SK-N-SH (cell line): ENCODE measurements at regions not wholly inside any gene's neighbourhood (a gene's known extent, or its start where the extent isn't known, plus 50 kb on each side); places are given as distances from the start of the nearest gene placed in this dataset.

Source experiments
- CTCF ChIA-PET: fragments of 300-600, 350-600 bp; formaldehyde crosslinking; extraction: SDS; loops from one replicate; lab custom pipeline; 2021; lab: Yijun Ruan, JAX
- POLR2A ChIA-PET: fragments of 350-600 bp; sonication (Branson Sonifier 250); formaldehyde crosslinking; extraction: SDS; loops from one replicate; lab custom pipeline; 2020; ENCODE audit warnings: antibody characterized with exemption, inconsistent platforms; lab: Yijun Ruan, JAX
- DNase-seq: peaks from one replicate; pipeline ENCODE4 v3.0.0; 2012
- H2AFZ ChIP-seq: fragments of 200-600 bp; sonication (generic); 2 replicates; pipeline ENCODE4 v1.8.1; 2016; ENCODE audit warnings: antibody characterized with exemption, mild to moderate bottlenecking, low read depth
- H3F3A ChIP-seq: fragments of 200-600 bp; sonication (generic); replicated peaks from 2 replicates; pipeline ENCODE3; 2016; ENCODE audit warnings: antibody characterized with exemption, mild to moderate bottlenecking; ENCODE audit not compliant: insufficient read depth
- H3K27ac ChIP-seq, 2 experiments: fragments of 200-500 bp in 1 of 2; fragments of 200-600 bp in 1 of 2; sonication (Bioruptor generic) in 1 of 2; sonication (generic), shearing (Covaris generic) in 1 of 2; 2 replicates each; pipeline versions ENCODE4 v1.5.1 to v1.6.1; 2014 to 2016; ENCODE audit warnings: low read depth in 2 of 2, inconsistent platforms in 1 of 2, low read length in 1 of 2, mild to moderate bottlenecking in 1 of 2, mixed read lengths in 1 of 2
- H3K27me3 ChIP-seq: fragments of 200-600 bp; sonication (generic), shearing (Covaris generic); 2 replicates; pipeline ENCODE4 v1.6.1; 2016; ENCODE audit warnings: mixed run types; ENCODE audit not compliant: insufficient read depth
- H3K36me3 ChIP-seq, 2 experiments: fragments of 200-500 bp in 1 of 2; fragments of 200-600 bp in 1 of 2; sonication (Bioruptor generic) in 1 of 2; sonication (generic) in 1 of 2; replicated peaks in 1 of 2; 2 replicates each; pipeline versions ENCODE3 to v1.5.1; 2014 to 2016; ENCODE audit warnings: low read length in 1 of 2, mild to moderate bottlenecking in 1 of 2; ENCODE audit not compliant: insufficient read depth in 2 of 2, control insufficient read depth in 1 of 2
- H3K4me1 ChIP-seq, 2 experiments: fragments of 200-500 bp in 1 of 2; fragments of 200-600 bp in 1 of 2; sonication (Bioruptor generic) in 1 of 2; sonication (generic), shearing (Covaris generic) in 1 of 2; 2 replicates each; pipeline versions ENCODE4 v1.5.1 to v1.6.1; 2014 to 2016; ENCODE audit warnings: low read depth in 1 of 2, low read length in 1 of 2, mixed run types in 1 of 2; ENCODE audit not compliant: insufficient read depth in 2 of 2, control insufficient read depth in 1 of 2
- H3K4me2 ChIP-seq: fragments of 200-600 bp; sonication (generic), shearing (Covaris generic); 2 replicates; pipeline ENCODE4 v1.6.1; 2017; ENCODE audit warnings: mixed run types
- H3K4me3 ChIP-seq, 2 experiments: fragments of 200-500 bp in 1 of 2; fragments of 200-600 bp in 1 of 2; sonication (Bioruptor generic) in 1 of 2; sonication (generic), shearing (Covaris generic) in 1 of 2; 2 replicates each; pipeline versions ENCODE4 v1.5.1 to v1.8.1; 2014 to 2016; ENCODE audit warnings: low read depth in 2 of 2, inconsistent platforms in 1 of 2, low read length in 1 of 2, mild to moderate bottlenecking in 1 of 2, mixed read lengths in 1 of 2, moderate library complexity in 1 of 2
- H3K79me2 ChIP-seq: fragments of 200-600 bp; sonication (generic); 2 replicates; pipeline ENCODE4 v1.8.1; 2017; ENCODE audit warnings: mild to moderate bottlenecking; ENCODE audit not compliant: insufficient read depth
- H3K9ac ChIP-seq: fragments of 200-600 bp; sonication (generic); 2 replicates; pipeline ENCODE4 v1.6.1; 2017; ENCODE audit warnings: mixed run types
- H3K9me2 ChIP-seq: fragments of 200-600 bp; sonication (generic); 2 replicates; pipeline ENCODE4 v1.6.1; 2017; ENCODE audit warnings: mixed run types
- H3K9me3 ChIP-seq: fragments of 200-600 bp; sonication (generic); 2 replicates; pipeline ENCODE4 v1.6.1; 2017; ENCODE audit warnings: mixed run types, mild to moderate bottlenecking, moderate library complexity
- H4K20me1 ChIP-seq: fragments of 200-600 bp; sonication (generic); 2 replicates; pipeline ENCODE4 v1.6.1; 2017; ENCODE audit warnings: mild to moderate bottlenecking, mixed run types; ENCODE audit not compliant: insufficient read depth
- ELF1 ChIP-seq: IDR thresholded peaks from 2 replicates; pipeline ENCODE4 v1.4.0; 2012
- EZH2phosphoT487 ChIP-seq: fragments of 200-600 bp; sonication (generic); IDR thresholded peaks from 2 replicates; pipeline ENCODE4 v1.6.1; 2017; ENCODE audit warnings: low read depth, mixed run types, mild to moderate bottlenecking, antibody characterized with exemption, moderate library complexity, borderline replicate concordance
- FOSL2 ChIP-seq: IDR thresholded peaks from 2 replicates; pipeline ENCODE4 v1.4.0; 2012; ENCODE audit warnings: low read depth, mild to moderate bottlenecking, moderate library complexity, borderline replicate concordance
- FOXJ3 ChIP-seq: sonication (generic); formaldehyde crosslinking; IDR thresholded peaks from 2 replicates; pipeline ENCODE4 v1.5.1; 2020; ENCODE audit warnings: mild to moderate bottlenecking, missing genetic modification reagents
- GATA2 ChIP-seq: sonication (generic); formaldehyde crosslinking; IDR thresholded peaks from 2 replicates; pipeline ENCODE4 v1.5.0; 2020; ENCODE audit warnings: mild to moderate bottlenecking, missing genetic modification reagents
- MEF2A ChIP-seq: IDR thresholded peaks from 2 replicates; pipeline ENCODE4 v1.4.0; 2012; ENCODE audit warnings: low read depth, borderline replicate concordance
- NFIC ChIP-seq: IDR thresholded peaks from 2 replicates; pipeline ENCODE4 v1.4.0; 2012; ENCODE audit warnings: borderline replicate concordance
- NRF1 ChIP-seq: IDR thresholded peaks from 2 replicates; pipeline ENCODE4 v1.6.1; 2012; ENCODE audit warnings: low read depth, mild to moderate bottlenecking, low read length
- POLR2AphosphoS5 ChIP-seq: IDR thresholded peaks from 2 replicates; pipeline ENCODE4 v1.6.1; 2012; ENCODE audit warnings: low read depth, low read length
- RAD21 ChIP-seq: IDR thresholded peaks from 2 replicates; pipeline ENCODE4 v1.6.1; 2012; ENCODE audit warnings: mild to moderate bottlenecking, low read length
- SMC3 ChIP-seq: IDR thresholded peaks from 2 replicates; pipeline ENCODE4 v1.6.1; 2012; ENCODE audit warnings: low read depth, low read length, improper control_type of control experiment
- TAF1 ChIP-seq: IDR thresholded peaks from 2 replicates; pipeline ENCODE4 v1.6.1; 2012; ENCODE audit warnings: low read depth, mild to moderate bottlenecking, low read length, moderate library complexity, borderline replicate concordance
- USF1 ChIP-seq: IDR thresholded peaks from 2 replicates; pipeline ENCODE4 v1.4.0; 2012; ENCODE audit warnings: low read depth, borderline replicate concordance
- USF2 ChIP-seq: fragments of 150-350 bp; IDR thresholded peaks from 2 replicates; pipeline ENCODE4 v1.6.1; 2017; ENCODE audit warnings: antibody characterized with exemption, low read length, low read depth, borderline replicate concordance
- YY1 ChIP-seq: IDR thresholded peaks from 2 replicates; pipeline ENCODE4 v1.4.0; 2012; ENCODE audit warnings: low read depth, mild to moderate bottlenecking
- WGBS: methylation state at CpG from one replicate; pipeline ENCODE4 v1.1.6; 2017; ENCODE audit warnings: low lambda C conversion rate; 5-methylcytosine and 5-hydroxymethylcytosine counted together
- TF ChIP-seq, protein P1 (sequence below): IDR thresholded peaks from 2 replicates; pipeline ENCODE4; 2012
- TF ChIP-seq, protein P2 (sequence below): IDR thresholded peaks from 2 replicates; pipeline ENCODE4 v1.4.0; 2012; ENCODE audit warnings: low read depth

GRCh38 chr7:85322252-85322651 is 135.4 kb upstream of the SEMA3D start:
- POLR2A ChIA-PET = no interaction called here
- H3K36me3 ChIP-seq = no peaks in the 10 kb centered on the region
- H3K27ac ChIP-seq = no peak overlapping the region
- WGBS = 76% methylated on average over 4 of the region's 4 CpGs
- no peak for DNase-seq
- no peak overlapping the region for H3K4me2 ChIP-seq
- TF ChIP-seq USF1 (no peak), NFIC (no peak), FOSL2 (no peak)
- TF ChIP-seq, protein P1, sequence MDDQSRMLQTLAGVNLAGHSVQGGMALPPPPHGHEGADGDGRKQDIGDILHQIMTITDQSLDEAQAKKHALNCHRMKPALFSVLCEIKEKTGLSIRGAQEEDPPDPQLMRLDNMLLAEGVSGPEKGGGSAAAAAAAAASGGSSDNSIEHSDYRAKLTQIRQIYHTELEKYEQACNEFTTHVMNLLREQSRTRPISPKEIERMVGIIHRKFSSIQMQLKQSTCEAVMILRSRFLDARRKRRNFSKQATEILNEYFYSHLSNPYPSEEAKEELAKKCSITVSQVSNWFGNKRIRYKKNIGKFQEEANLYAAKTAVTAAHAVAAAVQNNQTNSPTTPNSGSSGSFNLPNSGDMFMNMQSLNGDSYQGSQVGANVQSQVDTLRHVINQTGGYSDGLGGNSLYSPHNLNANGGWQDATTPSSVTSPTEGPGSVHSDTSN = no peak
- no peaks in the 10 kb centered on the region; a peak in 1 of 4 replicates for H3K4me1 ChIP-seq
- H2AFZ ChIP-seq = no peak overlapping the region
- H3K27me3 ChIP-seq = no peaks in the 10 kb centered on the region
- H3K79me2 ChIP-seq = no peaks in the 10 kb centered on the region
- H3F3A ChIP-seq = no peaks in the 10 kb centered on the region
- no peak overlapping the region for H3K4me3 ChIP-seq
- no peaks in the 10 kb centered on the region for H3K9me3 ChIP-seq
- no peaks in the 10 kb centered on the region for H3K9me2 ChIP-seq
- CTCF ChIA-PET = no interaction called here
- H3K9ac ChIP-seq = no peak overlapping the region
- H4K20me1 ChIP-seq = no peaks in the 10 kb centered on the region

DNA sequence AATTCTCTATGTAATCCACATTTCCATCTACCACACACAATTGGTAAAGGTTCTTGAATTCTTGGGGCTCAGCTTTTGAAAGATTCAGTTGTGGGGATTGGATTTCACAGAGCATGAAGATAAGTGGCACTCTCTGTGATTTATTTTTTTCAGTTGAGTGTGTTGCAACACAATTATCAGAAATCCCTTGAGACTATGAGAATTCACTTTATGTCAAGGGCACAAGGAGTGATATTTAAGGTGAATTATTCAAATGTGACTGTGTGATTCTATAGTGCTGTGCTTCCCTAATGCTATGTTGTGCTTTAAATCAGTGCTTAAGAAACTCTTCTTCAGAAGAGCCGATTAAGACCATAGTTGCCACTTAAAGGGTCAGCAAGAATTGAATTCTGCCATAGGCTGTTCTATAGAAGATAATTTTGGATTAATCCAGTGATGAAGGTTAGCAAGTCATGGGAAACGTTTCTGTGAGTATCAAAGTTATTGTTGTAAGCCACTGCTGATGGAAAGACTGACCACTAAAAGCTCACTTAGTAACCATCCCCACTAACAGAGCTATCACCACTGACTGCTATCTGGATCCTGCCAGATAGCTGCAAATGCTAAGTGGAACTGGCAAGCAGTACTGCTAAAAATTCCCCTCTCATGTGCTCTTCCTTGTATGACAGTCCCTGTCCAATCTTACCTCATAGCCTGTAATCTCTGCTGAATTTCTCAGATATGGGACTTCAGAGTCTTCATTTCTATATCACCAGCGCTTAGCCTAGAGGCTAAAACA is 134.0 kb upstream of the SEMA3D start:
- Histone ChIP-seq H2AFZ (no peak overlapping the region), H3K27me3 (no peaks in the 10 kb centered on the region), H3K4me1 (no peaks in the 10 kb centered on the region; a peak in 1 of 4 replicates), H3K27ac (no peak overlapping the region), H3K4me2 (no peak overlapping the region), H3K9me2 (no peaks in the 10 kb centered on the region), H3K9me3 (no peaks in the 10 kb centered on the region), H3K36me3 (no peaks in the 10 kb centered on the region), H4K20me1 (no peaks in the 10 kb centered on the region), H3K4me3 (no peak overlapping the region), H3K79me2 (no peaks in the 10 kb centered on the region), H3F3A (no peaks in the 10 kb centered on the region), H3K9ac (no peak overlapping the region)
- no peak for DNase-seq
- 42% methylated on average over 3 of the region's 3 CpGs for WGBS
- CTCF ChIA-PET = no interaction called here
- TF ChIP-seq, protein P2, sequence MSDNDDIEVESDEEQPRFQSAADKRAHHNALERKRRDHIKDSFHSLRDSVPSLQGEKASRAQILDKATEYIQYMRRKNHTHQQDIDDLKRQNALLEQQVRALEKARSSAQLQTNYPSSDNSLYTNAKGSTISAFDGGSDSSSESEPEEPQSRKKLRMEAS = no peak
- TF ChIP-seq FOXJ3 (CRISPR knock-in tag) = no peak
- no peak for TF ChIP-seq TAF1
- TF ChIP-seq YY1 = no peak
- no peak for TF ChIP-seq ELF1
- TF ChIP-seq GATA2 (CRISPR knock-in tag) = no peak
- TF ChIP-seq USF1 = no peak
- TF ChIP-seq, protein P1 = no peak
- no peak for TF ChIP-seq USF2
- TF ChIP-seq RAD21 = no peak
- TF ChIP-seq MEF2A = no peak
- TF ChIP-seq SMC3 = no peak
- no peak for TF ChIP-seq POLR2AphosphoS5
- TF ChIP-seq NRF1 = no peak
- no peak for TF ChIP-seq EZH2phosphoT487
- POLR2A ChIA-PET = no interaction called here
